HUES64 (cell line): ENCODE measurements at regions not wholly inside any gene's neighbourhood (a gene's known extent, or its start where the extent isn't known, plus 50 kb on each side); places are given as distances from the start of the nearest gene placed in this dataset.

ENCODE experiments used
- H3K27ac ChIP-seq: 2 replicates; pipeline ENCODE4 v1.7.0; 2013; ENCODE audit warnings: low read depth, low read length, inconsistent platforms
- H3K27me3 ChIP-seq: 2 replicates; pipeline ENCODE4 v1.6.1; 2013; ENCODE audit warnings: mild to moderate bottlenecking, low read length; ENCODE audit not compliant: insufficient read depth
- H3K36me3 ChIP-seq: 2 replicates; pipeline ENCODE4 v1.6.1; 2013; ENCODE audit warnings: mild to moderate bottlenecking, low read length; ENCODE audit not compliant: insufficient read depth
- H3K4me1 ChIP-seq: 2 replicates; pipeline ENCODE4 v1.6.1; 2013; ENCODE audit warnings: mild to moderate bottlenecking, low read length, moderate library complexity; ENCODE audit not compliant: insufficient read depth
- H3K4me3 ChIP-seq: 2 replicates; pipeline ENCODE4 v1.5.1; 2013; ENCODE audit warnings: mild to moderate bottlenecking, low read length, moderate library complexity
- H3K9ac ChIP-seq: 2 replicates; pipeline ENCODE4 v1.6.1; 2013; ENCODE audit warnings: mild to moderate bottlenecking, low read depth, low read length
- H3K9me3 ChIP-seq: 2 replicates; pipeline ENCODE4 v1.6.1; 2013; ENCODE audit warnings: low read depth, low read length; ENCODE audit not compliant: insufficient read depth
- WGBS: fragments of 150-250, 120-280 bp; methylation state at CpG from one replicate; pipeline ENCODE4 v1.1.7; 2013; ENCODE audit warnings: missing lambda C conversion rate; 5-methylcytosine and 5-hydroxymethylcytosine counted together

DNA sequence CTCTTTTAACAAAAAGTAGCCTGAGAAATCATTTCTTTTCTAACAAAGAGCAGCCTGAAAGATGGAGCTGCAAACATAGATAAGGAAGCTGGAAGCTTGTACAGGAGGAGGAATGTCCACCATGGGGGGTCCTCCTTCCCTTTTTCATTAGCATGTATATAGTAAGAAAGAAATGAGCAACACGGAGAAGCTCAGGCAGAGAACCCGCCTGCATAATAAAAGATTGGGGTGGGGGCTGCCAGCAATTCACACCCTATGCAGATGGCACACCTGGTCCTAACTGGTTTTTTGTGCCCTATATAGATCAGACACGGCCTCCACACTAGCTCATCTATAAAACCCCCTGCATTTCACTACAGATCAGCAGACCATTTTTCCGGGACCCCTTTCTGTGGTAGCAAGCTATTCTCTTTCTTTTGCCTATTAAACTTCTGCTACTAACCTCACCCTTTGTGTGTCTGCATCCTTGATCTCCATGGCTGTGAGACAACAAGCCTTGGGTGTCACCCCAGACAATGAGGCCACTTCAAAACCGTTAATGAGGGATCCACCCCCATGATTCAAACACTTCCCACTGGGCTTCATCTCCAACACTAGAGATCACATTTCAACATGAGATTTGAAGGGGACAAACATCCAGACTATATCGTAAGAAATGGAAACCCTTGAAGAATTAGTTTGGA, 167.5 kb upstream of the FREM2 start:
- no peak overlapping the region for H3K9ac ChIP-seq
- H3K4me1 ChIP-seq, result peaks cover 3% of the 10 kb centered on the region; the same call in 1 of the 2 replicates
- no peak overlapping the region for H3K4me3 ChIP-seq
- no peaks in the 10 kb centered on the region for H3K27me3 ChIP-seq
- no peaks in the 10 kb centered on the region for H3K36me3 ChIP-seq
- H3K27ac ChIP-seq, result peak overlapping the region; percentile 87; the same call in 1 of the 2 replicates
- 0 out of 2 replicates have a peak, but pooled peaks cover 10% of the 10 kb centered on the region for H3K9me3 ChIP-seq
- WGBS, result 66% methylated on average over 6 of the region's 6 CpGs

DNA sequence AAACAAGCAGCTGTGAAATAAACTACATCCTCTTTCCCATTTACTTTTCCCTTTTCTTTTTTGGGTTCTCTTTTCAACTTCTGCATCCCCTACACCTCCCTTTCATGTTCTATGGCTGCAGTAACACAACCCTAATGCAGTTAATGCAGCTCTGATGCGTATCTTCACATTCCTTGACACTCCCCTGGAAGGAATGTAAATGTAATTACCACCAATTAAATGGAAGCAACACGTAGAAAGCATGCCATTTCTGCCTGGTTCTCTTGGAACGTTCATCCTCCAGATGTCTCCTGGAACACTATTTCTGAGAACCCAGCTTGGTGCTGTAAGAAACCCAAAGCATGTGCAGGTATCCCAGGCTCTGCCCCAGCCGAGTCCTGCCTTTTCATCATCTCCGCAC, 166.8 kb upstream of the FREM2 start:
- WGBS, result 84% methylated on average over 5 of the region's 5 CpGs
- H3K36me3 ChIP-seq, result no peaks in the 10 kb centered on the region
- 0 out of 2 replicates have a peak, but pooled peaks cover 10% of the 10 kb centered on the region for H3K9me3 ChIP-seq
- no peak overlapping the region; the same call in 1 of the 2 replicates for H3K27ac ChIP-seq
- H3K4me1 ChIP-seq, result no peaks in the 10 kb centered on the region; the same call in 1 of the 2 replicates
- no peak overlapping the region for H3K9ac ChIP-seq
- H3K4me3 ChIP-seq, result no peak overlapping the region
- no peaks in the 10 kb centered on the region for H3K27me3 ChIP-seq

DNA sequence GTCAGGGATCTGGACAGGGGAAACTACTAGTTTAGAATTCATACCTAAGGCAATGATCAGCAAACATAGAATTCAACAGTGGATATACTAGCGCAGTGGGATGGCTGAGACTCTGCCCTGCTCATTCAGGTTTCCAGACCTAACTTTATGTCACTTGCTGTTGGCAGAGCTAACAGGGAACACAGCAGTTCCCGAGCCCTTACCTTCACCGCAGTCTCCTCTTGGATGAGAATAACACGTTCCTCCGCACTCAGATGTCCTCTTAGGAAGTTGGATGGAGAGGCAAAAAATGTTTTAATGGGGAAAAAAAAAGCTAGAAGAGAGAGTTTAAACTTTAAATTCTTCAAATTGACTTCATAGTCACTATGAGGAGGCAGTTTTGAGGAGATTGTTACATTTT, 159.7 kb upstream of the FREM2 start:
- 86% methylated on average over 5 of the region's 5 CpGs for WGBS
- no peaks in the 10 kb centered on the region for H3K9me3 ChIP-seq
- H3K9ac ChIP-seq, result no peak overlapping the region

DNA sequence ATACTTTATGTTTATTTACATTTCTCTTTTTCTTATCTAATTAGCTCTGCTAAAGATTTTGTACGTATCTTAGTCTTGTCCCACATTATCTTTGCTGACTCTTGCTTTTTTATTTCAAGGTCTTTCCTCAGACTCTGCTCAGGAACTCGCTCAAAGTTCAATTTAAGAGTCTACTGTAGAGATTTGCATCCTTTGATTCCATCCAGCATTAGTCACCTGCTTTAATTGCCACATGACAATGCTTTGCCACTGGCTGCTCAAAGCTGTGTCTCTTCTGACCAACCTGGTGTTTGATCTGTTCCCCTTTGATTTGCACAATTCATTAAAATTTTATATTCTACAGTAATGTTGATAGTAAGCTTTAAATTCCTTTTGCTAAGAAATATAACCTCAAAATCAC, 157.9 kb upstream of the FREM2 start:
- Histone ChIP-seq H3K36me3 (no peaks in the 10 kb centered on the region), H3K9ac (no peak overlapping the region)
- WGBS, result 51% methylated on average over 2 of the region's 2 CpGs

More for the DNA sequence above, 159.7 kb upstream of the FREM2 start:
- H3K36me3 ChIP-seq, result no peaks in the 10 kb centered on the region
- H3K27me3 ChIP-seq, result no peaks in the 10 kb centered on the region
- H3K4me3 ChIP-seq, result no peak overlapping the region
- H3K4me1 ChIP-seq, result peaks cover 23% of the 10 kb centered on the region
- H3K27ac ChIP-seq, result no peak overlapping the region

DNA sequence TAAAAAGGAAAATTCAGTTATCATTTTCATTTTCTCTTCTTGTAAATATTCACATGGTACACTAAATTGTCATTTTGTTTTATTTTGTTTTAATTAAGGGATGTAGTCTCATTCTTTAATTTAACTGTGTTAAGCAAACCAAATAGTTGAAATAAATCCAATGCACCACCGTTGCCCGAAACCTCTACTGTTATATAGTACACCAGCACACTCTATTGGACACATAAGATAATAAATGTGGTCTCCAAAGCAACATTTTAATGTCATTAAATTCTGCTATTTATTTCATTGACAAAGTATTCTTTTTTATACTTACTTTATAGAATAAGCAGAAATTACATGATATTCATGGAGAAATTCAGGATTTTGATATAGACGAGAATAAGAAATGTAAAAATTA, 156.4 kb upstream of the FREM2 start:
- Histone ChIP-seq H3K9ac (no peak overlapping the region), H3K9me3 (no peaks in the 10 kb centered on the region), H3K4me3 (no peak overlapping the region), H3K4me1 (peaks cover 23% of the 10 kb centered on the region), H3K36me3 (no peaks in the 10 kb centered on the region), H3K27me3 (no peaks in the 10 kb centered on the region), H3K27ac (no peak overlapping the region)
- 93% methylated on average over 3 of the region's 3 CpGs for WGBS

More for the DNA sequence above, 157.9 kb upstream of the FREM2 start:
- no peak overlapping the region for H3K27ac ChIP-seq
- H3K4me3 ChIP-seq, result no peak overlapping the region
- H3K27me3 ChIP-seq, result no peaks in the 10 kb centered on the region
- peaks cover 23% of the 10 kb centered on the region for H3K4me1 ChIP-seq
- no peaks in the 10 kb centered on the region for H3K9me3 ChIP-seq

DNA sequence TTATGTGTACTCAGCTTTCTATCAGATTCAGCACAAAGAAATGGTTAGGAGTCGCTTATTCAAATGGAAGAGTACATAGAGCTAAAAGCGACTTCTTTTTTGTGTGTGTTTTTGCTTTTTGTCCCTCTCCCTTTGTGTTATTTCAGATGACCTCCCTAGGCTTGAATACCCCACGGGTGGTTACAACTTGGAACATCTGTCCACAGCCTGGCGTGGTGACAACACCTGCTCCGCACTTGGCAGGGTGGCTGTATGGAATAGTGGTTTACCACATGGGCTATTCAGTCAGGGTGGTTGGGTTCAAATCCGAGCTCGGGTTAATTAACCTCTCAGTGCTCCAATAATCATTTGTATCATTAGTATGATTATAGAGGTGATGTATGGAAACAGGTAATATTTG, 151.6 kb upstream of the FREM2 start:
- Histone ChIP-seq H3K9ac (no peak overlapping the region), H3K36me3 (no peaks in the 10 kb centered on the region), H3K27me3 (no peaks in the 10 kb centered on the region), H3K4me3 (no peak overlapping the region), H3K27ac (no peak overlapping the region), H3K9me3 (no peaks in the 10 kb centered on the region), H3K4me1 (no peaks in the 10 kb centered on the region)
- WGBS, result 93% methylated on average over 5 of the region's 7 CpGs

DNA sequence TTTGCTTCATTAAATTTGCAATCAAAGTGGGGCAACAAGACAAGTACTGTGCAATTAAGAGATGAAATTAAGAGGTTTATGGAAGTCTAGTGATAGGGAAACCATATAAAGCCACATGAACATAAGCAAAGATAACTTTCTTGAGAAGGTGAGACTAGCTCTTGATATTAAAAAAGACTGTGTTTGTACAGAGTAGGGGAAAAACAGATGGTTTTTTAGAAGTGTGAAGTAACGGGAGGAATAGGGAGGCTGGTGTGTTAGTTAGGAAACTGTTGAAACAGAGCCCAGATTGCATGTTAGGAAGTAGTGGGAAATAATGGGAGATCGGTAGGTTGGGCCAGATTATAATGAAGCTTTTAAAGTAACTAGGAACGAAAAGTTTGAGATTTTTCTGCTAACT, 149.8 kb upstream of the FREM2 start:
- Histone ChIP-seq H3K4me3 (no peak overlapping the region), H3K27ac (no peak overlapping the region), H3K36me3 (no peaks in the 10 kb centered on the region), H3K4me1 (no peaks in the 10 kb centered on the region), H3K9me3 (no peaks in the 10 kb centered on the region), H3K9ac (no peak overlapping the region), H3K27me3 (no peaks in the 10 kb centered on the region)
- 92% methylated on average over 3 of the region's 3 CpGs for WGBS

DNA sequence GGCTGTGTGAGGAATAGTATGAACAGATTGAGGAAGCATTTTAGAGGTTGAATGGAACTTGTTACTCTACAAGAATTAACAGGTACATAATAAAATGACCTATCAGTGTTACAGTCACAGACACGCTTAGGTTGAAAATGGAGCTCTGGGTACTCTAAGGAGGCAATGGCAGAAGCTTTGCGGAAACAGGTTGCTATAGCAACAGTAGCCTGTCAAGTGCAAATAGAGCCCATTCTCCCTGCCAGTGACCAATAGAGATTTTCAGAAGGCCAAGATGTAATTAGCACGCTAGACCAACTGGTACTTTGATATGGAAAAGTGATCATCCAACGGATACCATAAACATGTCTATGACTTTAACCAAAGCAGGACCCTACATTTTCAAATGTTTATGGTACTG, 148.5 kb upstream of the FREM2 start:
- no peaks in the 10 kb centered on the region for H3K36me3 ChIP-seq
- H3K9me3 ChIP-seq, result no peaks in the 10 kb centered on the region
- H3K9ac ChIP-seq, result no peak overlapping the region
- WGBS, result 23% methylated on average over 4 of the region's 4 CpGs
- H3K4me3 ChIP-seq, result no peak overlapping the region
- no peaks in the 10 kb centered on the region for H3K27me3 ChIP-seq
- H3K27ac ChIP-seq, result no peak overlapping the region
- no peaks in the 10 kb centered on the region for H3K4me1 ChIP-seq

DNA sequence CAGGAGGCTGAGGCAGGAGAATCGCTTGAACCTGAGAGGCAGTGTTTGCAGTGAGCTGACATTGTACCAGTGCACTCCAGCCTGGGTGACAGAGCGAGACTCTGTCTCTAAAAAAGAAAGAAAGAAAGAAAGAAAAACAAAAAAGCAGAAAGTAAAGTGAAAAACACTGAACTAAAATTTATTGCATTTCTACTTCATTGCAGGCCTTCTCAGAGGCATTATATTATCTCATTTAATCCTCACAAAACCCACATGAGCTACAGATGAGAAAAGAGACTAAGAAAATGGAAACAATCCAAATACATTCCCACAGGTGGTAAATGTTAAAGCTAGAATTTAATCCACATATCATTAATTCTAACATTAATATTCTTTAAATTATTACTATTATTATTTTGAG, 147.2 kb upstream of the FREM2 start:
- no peaks in the 10 kb centered on the region for H3K4me1 ChIP-seq
- no peaks in the 10 kb centered on the region for H3K27me3 ChIP-seq
- H3K4me3 ChIP-seq, result no peak overlapping the region
- H3K36me3 ChIP-seq, result no peaks in the 10 kb centered on the region
- no peaks in the 10 kb centered on the region for H3K9me3 ChIP-seq
- H3K9ac ChIP-seq, result no peak overlapping the region
- 98% methylated on average over 2 of the region's 2 CpGs for WGBS
- H3K27ac ChIP-seq, result no peak overlapping the region

DNA sequence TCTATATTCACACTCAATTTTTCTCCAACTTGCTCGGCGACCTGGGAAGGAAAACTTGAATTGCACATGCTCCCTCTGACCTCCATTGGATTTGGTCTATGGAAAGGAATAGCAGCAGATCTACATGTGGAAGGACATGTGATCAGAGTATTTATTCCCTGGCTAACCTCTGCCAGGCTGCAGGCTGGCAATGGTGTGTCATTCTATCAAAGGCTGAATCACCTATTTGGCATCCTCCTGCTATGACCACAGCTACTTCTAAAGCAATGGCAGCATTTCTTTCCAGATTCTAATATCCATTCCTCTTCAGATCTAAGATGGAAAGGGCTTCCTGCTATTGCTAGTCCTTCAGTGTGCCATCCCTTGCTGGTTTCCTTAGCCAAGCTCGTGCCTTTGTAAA, 144.3 kb upstream of the FREM2 start:
- Histone ChIP-seq H3K27ac (no peak overlapping the region), H3K36me3 (no peaks in the 10 kb centered on the region), H3K4me3 (no peak overlapping the region), H3K9ac (no peak overlapping the region), H3K9me3 (no peaks in the 10 kb centered on the region), H3K27me3 (no peaks in the 10 kb centered on the region), H3K4me1 (no peaks in the 10 kb centered on the region)
- WGBS, result 67% methylated on average over 3 of the region's 3 CpGs

DNA sequence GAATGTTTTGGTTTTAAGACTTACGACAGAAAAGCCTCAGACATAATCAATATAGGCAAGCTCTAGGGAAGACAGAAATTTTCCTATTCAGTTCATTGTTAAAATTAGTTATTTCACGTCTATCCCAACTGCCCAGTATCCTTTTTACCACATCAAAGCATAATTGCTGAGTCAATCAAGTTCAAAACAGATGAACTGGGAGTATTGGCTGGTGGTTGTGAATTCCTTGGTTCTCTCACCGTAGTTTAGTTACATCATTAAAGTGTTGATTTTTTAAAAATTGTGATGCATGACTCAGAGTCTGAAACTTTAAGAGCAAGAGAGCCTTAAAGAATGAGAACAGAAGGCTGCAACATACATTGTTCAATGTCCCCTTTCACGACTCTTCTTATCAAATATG, 143.3 kb upstream of the FREM2 start:
- Histone ChIP-seq H3K27ac (no peak overlapping the region), H3K36me3 (no peaks in the 10 kb centered on the region), H3K4me3 (no peak overlapping the region), H3K9me3 (no peaks in the 10 kb centered on the region), H3K9ac (no peak overlapping the region), H3K4me1 (no peaks in the 10 kb centered on the region), H3K27me3 (no peaks in the 10 kb centered on the region)
- 98% methylated on average over 3 of the region's 4 CpGs for WGBS

DNA sequence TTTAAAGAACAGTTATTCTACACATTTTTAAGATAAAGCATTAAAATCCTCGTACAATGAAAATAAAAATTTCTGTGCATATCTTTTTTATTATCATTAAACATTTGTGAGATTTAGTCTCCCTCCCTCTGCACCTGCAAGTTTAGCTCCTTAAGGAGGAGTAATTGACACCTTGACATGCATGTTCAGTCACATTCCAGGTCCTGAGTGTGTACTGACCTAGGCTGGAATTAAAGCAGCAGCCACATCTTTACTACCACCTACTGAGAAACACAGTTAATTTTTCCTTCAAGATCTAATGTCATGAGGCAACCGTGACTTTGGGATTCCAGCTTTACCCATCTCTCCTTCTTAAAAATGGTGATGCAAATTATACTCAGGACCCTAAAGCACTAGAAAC, 123.1 kb upstream of the FREM2 start:
- over 99% methylated on average over 2 of the region's 2 CpGs for whole genome bisulfite sequencing
- H3K27ac ChIP-seq, result no peak overlapping the region
- H3K9ac ChIP-seq, result no peak overlapping the region
- H3K36me3 ChIP-seq, result no peaks in the 10 kb centered on the region
- no peak overlapping the region for H3K4me3 ChIP-seq
- no peaks in the 10 kb centered on the region for H3K9me3 ChIP-seq
- H3K27me3 ChIP-seq, result no peaks in the 10 kb centered on the region
- no peaks in the 10 kb centered on the region for H3K4me1 ChIP-seq
